GM12801 (cell line): ENCODE measurements at regions not wholly inside any gene's neighbourhood (a gene's known extent, or its start where the extent isn't known, plus 50 kb on each side); places are given as distances from the start of the nearest gene placed in this dataset.

ENCODE experiments used
- TF ChIP-seq, protein P1 (sequence below): IDR thresholded peaks from one replicate; pipeline ENCODE4 v1.5.1; 2011; ENCODE audit warnings: control low read depth; ENCODE audit not compliant: insufficient read length; ENCODE audit errors: extremely low read depth

DNA sequence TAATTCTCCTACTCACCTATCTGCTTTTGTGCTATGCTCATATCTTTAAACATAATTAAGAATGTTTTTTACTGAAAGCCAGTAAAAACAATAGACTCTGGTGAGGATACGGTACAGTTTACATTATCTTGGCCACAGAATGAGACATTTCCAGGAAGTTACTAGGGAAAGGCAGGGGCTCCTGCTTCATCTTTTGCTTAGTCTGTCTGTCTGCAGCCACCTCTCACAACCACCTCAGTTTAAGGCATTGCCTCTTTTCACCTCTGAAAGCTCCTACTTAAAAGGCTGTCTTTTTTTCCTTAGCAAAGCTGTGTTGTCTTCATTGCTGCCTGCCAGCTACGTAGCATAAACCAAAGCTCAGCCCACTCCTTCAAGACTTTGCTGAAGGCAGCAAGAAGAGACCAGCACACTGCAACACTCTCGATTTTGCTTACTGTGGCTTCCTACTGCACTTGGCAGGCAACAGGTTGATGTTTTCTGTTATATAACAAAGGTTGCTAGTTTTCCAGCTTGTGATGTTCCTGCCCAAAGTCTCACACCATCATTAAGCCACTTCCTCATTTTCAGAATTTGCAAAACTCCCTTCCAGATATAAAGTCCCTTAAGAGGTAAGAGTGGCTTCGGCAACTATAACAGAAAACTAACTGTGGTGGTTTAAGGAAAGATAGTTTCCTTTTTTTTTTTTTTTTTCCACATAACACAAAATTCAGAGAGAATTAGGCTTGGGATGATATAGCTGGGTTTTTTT is 432.9 kb downstream of the GRXCR1 start:
- TF ChIP-seq, protein P1, sequence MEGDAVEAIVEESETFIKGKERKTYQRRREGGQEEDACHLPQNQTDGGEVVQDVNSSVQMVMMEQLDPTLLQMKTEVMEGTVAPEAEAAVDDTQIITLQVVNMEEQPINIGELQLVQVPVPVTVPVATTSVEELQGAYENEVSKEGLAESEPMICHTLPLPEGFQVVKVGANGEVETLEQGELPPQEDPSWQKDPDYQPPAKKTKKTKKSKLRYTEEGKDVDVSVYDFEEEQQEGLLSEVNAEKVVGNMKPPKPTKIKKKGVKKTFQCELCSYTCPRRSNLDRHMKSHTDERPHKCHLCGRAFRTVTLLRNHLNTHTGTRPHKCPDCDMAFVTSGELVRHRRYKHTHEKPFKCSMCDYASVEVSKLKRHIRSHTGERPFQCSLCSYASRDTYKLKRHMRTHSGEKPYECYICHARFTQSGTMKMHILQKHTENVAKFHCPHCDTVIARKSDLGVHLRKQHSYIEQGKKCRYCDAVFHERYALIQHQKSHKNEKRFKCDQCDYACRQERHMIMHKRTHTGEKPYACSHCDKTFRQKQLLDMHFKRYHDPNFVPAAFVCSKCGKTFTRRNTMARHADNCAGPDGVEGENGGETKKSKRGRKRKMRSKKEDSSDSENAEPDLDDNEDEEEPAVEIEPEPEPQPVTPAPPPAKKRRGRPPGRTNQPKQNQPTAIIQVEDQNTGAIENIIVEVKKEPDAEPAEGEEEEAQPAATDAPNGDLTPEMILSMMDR, result no peak

DNA sequence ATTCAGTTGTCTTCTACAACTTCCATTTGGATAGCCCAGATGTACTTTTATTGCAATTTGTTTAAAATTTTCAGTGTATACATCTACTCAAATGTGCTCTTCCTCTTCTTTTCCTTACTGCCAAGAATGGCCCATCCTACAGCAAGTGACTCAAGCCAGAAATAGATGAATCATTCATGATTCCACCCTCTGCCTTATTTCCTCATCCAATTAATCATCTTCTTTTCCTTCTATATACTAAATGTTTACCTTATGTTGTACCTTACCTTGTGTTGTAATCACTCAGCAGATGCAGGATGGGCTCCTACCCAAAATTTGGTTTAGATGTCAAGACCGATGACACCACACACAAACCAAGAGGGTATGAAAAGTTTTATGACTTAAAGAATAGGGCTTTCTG is 437.8 kb downstream of the GRXCR1 start:
- TF ChIP-seq, protein P1, result no peak

DNA sequence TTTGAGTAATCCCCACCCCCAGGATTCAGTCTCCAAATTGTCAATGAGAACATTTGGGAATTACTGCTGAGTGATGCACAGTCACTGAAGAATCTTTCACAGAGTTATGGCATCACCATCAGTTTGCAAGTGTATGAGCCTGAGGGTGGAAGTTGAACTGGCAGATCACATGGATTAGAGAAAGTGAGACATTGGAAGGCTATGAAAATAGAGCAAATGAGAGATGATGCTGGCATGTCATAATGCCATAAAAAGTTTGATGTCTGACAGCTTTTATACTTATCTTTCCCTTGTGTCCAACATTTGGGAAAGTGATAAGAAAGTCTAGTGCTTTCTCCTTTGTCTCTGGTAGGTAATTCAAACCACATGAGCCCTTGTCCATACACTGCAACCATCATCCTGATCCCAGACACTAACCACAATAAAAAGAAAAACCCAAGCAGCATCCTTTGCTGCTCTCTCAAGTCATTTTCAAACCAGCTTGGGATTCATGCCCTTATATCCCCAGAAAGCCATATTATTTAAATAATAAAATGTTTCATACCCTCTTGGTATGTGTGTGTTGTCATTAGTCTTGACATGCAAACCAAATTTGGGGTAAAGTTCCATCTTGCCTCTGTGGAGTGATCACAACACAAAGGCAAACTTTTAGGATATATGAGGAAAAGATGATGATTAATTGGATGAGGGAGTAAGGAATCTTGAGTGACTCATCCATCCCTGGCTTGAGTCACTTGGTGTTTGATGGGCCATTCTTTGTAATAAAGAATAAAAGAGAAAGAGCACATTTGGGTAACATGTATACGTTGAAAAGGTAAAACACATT is 438.9 kb downstream of the GRXCR1 start:
- TF ChIP-seq, protein P1, result no peak

DNA sequence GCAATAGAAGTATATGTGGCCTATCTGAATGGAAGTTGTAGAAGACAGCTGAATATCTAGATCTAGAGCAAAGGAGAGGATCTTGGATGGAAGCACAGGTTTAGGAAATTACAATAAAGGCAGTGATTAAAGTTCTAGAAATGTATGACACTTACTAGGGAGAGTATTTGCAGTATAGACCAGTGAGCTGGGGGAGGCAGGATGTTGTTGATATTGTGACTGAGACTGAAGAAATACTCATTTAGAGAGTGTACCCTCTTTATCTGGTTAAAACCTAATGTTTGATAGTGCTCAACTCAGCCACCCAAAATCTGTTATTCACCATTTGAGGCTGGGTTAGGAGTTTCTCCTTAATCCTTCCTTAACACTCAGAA is 439.5 kb downstream of the GRXCR1 start:
- TF ChIP-seq, protein P1, result no peak

DNA sequence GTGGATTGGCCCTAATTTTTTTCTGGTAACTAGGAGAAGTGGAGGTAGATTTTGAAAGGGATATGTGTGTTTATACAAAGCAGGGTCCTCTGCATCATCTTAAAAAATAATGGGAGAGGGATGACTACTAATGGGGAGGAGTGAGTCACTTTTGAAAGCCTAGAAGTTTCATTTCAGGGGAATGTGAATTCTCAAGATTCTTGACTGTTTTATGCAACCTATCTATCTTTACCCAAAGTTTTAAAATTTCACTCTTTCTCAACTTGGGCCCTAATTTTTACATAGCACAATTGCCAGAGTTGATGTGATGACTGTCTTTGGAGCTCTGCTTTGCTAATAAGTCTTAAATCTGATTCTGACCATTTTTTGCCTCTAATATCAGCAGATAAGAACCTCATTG is 445.2 kb downstream of the GRXCR1 start:
- TF ChIP-seq, protein P1, result no peak

DNA sequence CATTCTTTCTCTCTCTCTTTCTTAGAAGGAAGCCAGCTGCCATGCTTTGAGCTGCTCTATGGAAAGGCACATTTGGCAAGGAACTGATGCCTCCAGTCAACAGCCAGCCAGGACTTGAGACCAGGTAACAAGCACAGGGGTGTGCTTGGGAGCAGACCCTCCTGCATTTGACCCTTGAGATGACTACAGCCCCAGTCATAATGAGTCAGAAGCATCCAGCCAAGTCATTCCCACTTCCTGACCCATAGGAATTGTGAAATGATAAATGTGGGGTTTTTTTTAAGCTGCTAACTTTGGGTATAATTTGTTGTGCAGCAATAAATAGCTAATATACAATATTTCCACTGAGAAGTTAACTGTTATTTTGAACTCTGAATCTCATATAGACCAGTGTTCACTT is 446.9 kb downstream of the GRXCR1 start:
- TF ChIP-seq, protein P1, result no peak

DNA sequence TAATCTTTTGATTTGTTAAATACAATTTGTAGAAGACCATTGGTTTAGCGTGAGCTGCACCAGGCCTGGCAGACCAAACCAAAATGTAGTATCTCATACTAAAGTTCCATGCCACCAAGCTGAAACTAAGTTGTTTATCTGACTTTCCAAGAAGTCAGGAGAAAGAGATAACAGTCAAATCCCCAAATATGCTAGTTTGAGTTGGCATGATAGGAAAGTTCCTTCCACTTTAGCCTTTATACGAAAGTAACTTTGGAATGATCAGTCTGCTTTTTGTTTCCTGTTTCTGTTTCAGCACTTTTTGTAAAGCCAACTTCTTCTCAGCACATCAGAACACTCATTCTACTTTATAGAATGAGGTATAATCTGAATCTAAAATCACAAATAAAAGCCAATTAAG is 449.2 kb downstream of the GRXCR1 start:
- TF ChIP-seq, protein P1, result no peak
